Right kidney (tissue), 1 donor: ENCODE measurements at regions not wholly inside any gene's neighbourhood (a gene's known extent, or its start where the extent isn't known, plus 50 kb on each side); places are given as distances from the start of the nearest gene placed in this dataset.

Experiments used
- DNase-seq: peaks from one replicate; pipeline ENCODE4 v3.0.0-alpha.2; 2016

DNA sequence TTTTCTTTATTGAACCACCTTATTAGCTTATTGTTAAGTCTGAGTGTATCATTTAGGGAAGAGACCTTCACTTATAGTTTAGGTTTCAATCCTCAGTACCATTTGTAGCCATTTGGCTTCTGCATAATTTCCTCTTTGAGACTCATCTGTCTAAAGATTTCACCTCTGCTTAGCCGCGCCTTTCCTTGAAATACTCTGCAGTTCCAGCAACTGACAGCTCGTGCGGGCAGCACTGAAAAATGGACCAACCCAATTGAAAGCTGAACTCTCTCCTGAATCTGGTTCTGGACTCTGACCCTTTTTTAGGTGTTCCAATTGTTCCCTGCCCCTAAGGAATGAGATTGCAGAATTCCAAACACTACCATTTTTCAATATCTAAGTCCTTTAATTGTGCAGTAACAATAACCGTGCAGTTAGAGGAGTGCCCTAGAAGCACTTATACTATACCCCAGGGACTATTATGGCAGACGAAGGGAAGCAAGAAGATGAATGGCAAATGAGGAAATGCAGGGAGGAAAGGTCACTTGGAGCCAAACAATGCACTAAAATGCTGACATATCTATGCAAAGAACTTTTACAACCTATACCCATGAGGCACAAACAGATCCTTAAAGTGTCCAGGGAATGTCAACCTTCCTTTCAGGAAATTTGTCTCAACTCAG is 50.1 kb upstream of the PDE4D start:
- no peak for DNase-seq
